DOHH2 (cell line): ENCODE measurements at regions not wholly inside any gene's neighbourhood (a gene's known extent, or its start where the extent isn't known, plus 50 kb on each side); places are given as distances from the start of the nearest gene placed in this dataset.
"Not testable (repeated sequence)": the region's sequence is repeated elsewhere in the genome, so short reads cannot be mapped to it uniquely, and the experiment has no call there.

Source experiments
- H3F3A ChIP-seq: fragments of 200-600 bp; sonication (generic), shearing (Covaris generic); 2 replicates; pipeline ENCODE4 v1.6.0; 2016; ENCODE audit warnings: antibody characterized with exemption, mild to moderate bottlenecking; ENCODE audit not compliant: control insufficient read depth, insufficient read depth
- H3K27ac ChIP-seq: fragments of 200-600 bp; sonication (generic); 2 replicates; pipeline ENCODE4 v1.5.1; 2014; ENCODE audit warnings: low read depth, mild to moderate bottlenecking, low read length, moderate library complexity
- H3K27me3 ChIP-seq: fragments of 200-600 bp; sonication (generic); 2 replicates; pipeline ENCODE4 v1.6.1; 2014; ENCODE audit warnings: mild to moderate bottlenecking, low read length, mixed read lengths; ENCODE audit not compliant: control insufficient read depth
- H3K36me3 ChIP-seq: fragments of 200-600 bp; sonication (generic); 2 replicates; pipeline ENCODE4 v1.6.1; 2014; ENCODE audit warnings: mild to moderate bottlenecking, low read length, moderate library complexity, mixed read lengths; ENCODE audit not compliant: control insufficient read depth
- H3K4me1 ChIP-seq: fragments of 200-600 bp; sonication (generic); 2 replicates; pipeline ENCODE4 v1.6.1; 2014; ENCODE audit warnings: mild to moderate bottlenecking, low read length, mixed read lengths; ENCODE audit not compliant: control insufficient read depth
- H3K4me2 ChIP-seq: fragments of 200-600 bp; sonication (generic); 2 replicates; pipeline ENCODE4 v1.6.0; 2014; ENCODE audit warnings: mild to moderate bottlenecking, low read length, moderate library complexity
- H3K4me3 ChIP-seq: fragments of 200-600 bp; sonication (generic); 2 replicates; pipeline ENCODE4 v1.5.1; 2014; ENCODE audit warnings: mild to moderate bottlenecking, low read length, mixed read lengths
- H3K79me2 ChIP-seq: fragments of 200-600 bp; sonication (generic); 2 replicates; pipeline ENCODE4 v1.6.1; 2014; ENCODE audit warnings: mild to moderate bottlenecking, low read length, mixed read lengths; ENCODE audit not compliant: control insufficient read depth
- H3K9me2 ChIP-seq: fragments of 200-600 bp; sonication (generic); replicated peaks from 2 replicates; pipeline ENCODE4 v1.6.1; 2014; ENCODE audit warnings: mild to moderate bottlenecking, low read length, mixed read lengths; ENCODE audit not compliant: control insufficient read depth
- H3K9me3 ChIP-seq: fragments of 200-600 bp; sonication (generic); 2 replicates; pipeline ENCODE4 v1.6.1; 2014; ENCODE audit warnings: antibody characterized with exemption, low read length, mixed read lengths; ENCODE audit not compliant: control insufficient read depth, insufficient read depth
- H4K20me1 ChIP-seq: fragments of 200-600 bp; sonication (generic); 2 replicates; pipeline ENCODE4 v1.6.0; 2014; ENCODE audit warnings: low read depth, mild to moderate bottlenecking, antibody characterized with exemption, low read length, moderate library complexity; ENCODE audit not compliant: control insufficient read depth, insufficient read depth
- CTCF ChIP-seq: fragments of 200-600 bp; sonication (generic); IDR thresholded peaks from one replicate; pipeline ENCODE4 v1.5.1; 2014; ENCODE audit warnings: antibody characterized with exemption, mild to moderate bottlenecking, low read depth, low read length; ENCODE audit not compliant: poor library complexity, severe bottlenecking
- EZH2phosphoT487 ChIP-seq: fragments of 200-600 bp; sonication (generic); IDR thresholded peaks from 2 replicates; pipeline ENCODE4 v1.6.1; 2017; ENCODE audit warnings: borderline replicate concordance, mild to moderate bottlenecking, antibody characterized with exemption, low read length, moderate library complexity, mixed read lengths

- no peak overlapping the region for H3K4me3 ChIP-seq
- no peaks in the 10 kb centered on the region for H3F3A ChIP-seq
- H4K20me1 ChIP-seq, result no peaks in the 10 kb centered on the region
- no peaks in the 10 kb centered on the region for H3K27me3 ChIP-seq
- H3K9me3 ChIP-seq, result no peaks in the 10 kb centered on the region; the same call in 1 of the 2 replicates
- H3K27ac ChIP-seq, result no peak overlapping the region
- H3K9me2 ChIP-seq, result no peaks in the 10 kb centered on the region
- TF ChIP-seq EZH2phosphoT487, result no peak
- TF ChIP-seq CTCF, result no peak
- H3K4me2 ChIP-seq, result no peak overlapping the region
- no peaks in the 10 kb centered on the region for H3K79me2 ChIP-seq
- H3K4me1 ChIP-seq, result no peaks in the 10 kb centered on the region
- no peaks in the 10 kb centered on the region for H3K36me3 ChIP-seq
Measured at GRCh38 chr4:181127171-181127570, 1116.0 kb upstream of the TENM3 start.

- H3F3A ChIP-seq, H3K79me2 ChIP-seq, H3K36me3 ChIP-seq, H3K27ac ChIP-seq, H3K4me3 ChIP-seq, H3K4me2 ChIP-seq, H4K20me1 ChIP-seq, H3K9me3 ChIP-seq, H3K9me2 ChIP-seq, H3K4me1 ChIP-seq, H3K27me3 ChIP-seq: not testable (repeated sequence)
Measured at GRCh38 chr4:181130317-181130716, 1112.9 kb upstream of the TENM3 start.

GRCh38 chr4:181137351-181137750 lies 1105.9 kb upstream of the TENM3 start:
- Histone ChIP-seq H3K79me2 (no peaks in the 10 kb centered on the region), H3K27me3 (no peaks in the 10 kb centered on the region), H3K4me2 (no peak overlapping the region), H4K20me1 (no peaks in the 10 kb centered on the region), H3K27ac (no peak overlapping the region), H3K36me3 (no peaks in the 10 kb centered on the region), H3K4me3 (no peak overlapping the region), H3F3A (no peaks in the 10 kb centered on the region), H3K9me3 (no peaks in the 10 kb centered on the region), H3K9me2 (no peaks in the 10 kb centered on the region), H3K4me1 (no peaks in the 10 kb centered on the region)
- TF ChIP-seq CTCF (no peak), EZH2phosphoT487 (no peak)

- TF ChIP-seq EZH2phosphoT487 (no peak), CTCF (no peak)
- Histone ChIP-seq H3K9me2 (no peaks in the 10 kb centered on the region), H3K27ac (no peak overlapping the region), H3F3A (no peaks in the 10 kb centered on the region), H3K27me3 (no peaks in the 10 kb centered on the region), H3K4me3 (no peak overlapping the region), H3K36me3 (no peaks in the 10 kb centered on the region), H3K4me2 (no peak overlapping the region), H3K4me1 (no peaks in the 10 kb centered on the region), H4K20me1 (no peaks in the 10 kb centered on the region), H3K9me3 (no peaks in the 10 kb centered on the region), H3K79me2 (no peaks in the 10 kb centered on the region)
Measured at GRCh38 chr4:181138116-181138515, 1105.1 kb upstream of the TENM3 start.
